ENCODE measurements at regions not wholly inside any gene's neighbourhood (a gene's known extent, or its start where the extent isn't known, plus 50 kb on each side); places are given as distances from the start of the nearest gene placed in this dataset.

DNA sequence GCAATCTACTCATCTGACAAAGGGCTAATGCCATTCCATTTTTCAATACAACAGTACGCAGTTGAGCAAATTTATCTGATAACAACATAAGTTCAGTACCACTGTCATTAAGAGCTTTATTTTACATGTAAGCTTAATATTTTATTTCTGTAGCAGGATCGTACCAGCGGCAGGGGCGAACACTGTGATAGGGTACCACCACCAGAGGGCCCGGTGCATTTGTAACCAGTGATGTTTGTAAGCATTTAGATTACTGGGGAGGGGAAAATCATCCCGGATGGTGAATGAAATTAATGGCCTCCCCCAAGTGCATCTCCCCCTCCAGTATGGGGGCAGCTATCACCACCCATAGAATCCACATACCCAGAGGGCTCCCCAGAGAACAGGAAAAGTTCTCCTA, 179.0 kb downstream of the ADGRA3 start:
- H3K27ac Mint-ChIP-seq = no peak overlapping the region
- peaks cover 0 to 2% of the 10 kb centered on the region in 2 donors for H3K36me3 Mint-ChIP-seq (ENCODE audit: insufficient read depth in 2 of 2)
- no peak overlapping the region for H3K4me3 Mint-ChIP-seq
- no peaks in the 10 kb centered on the region for H3K4me1 Mint-ChIP-seq (ENCODE audit: low read depth)
- peaks cover 1 to 2% of the 10 kb centered on the region in 2 donors for H3K9me3 Mint-ChIP-seq
- ATAC-seq (replicated peaks in 1 of 2) = no peak
- DNase-seq = no peak
- no peaks in the 10 kb centered on the region for H3K27me3 Mint-ChIP-seq (ENCODE audit: low read depth)

DNA sequence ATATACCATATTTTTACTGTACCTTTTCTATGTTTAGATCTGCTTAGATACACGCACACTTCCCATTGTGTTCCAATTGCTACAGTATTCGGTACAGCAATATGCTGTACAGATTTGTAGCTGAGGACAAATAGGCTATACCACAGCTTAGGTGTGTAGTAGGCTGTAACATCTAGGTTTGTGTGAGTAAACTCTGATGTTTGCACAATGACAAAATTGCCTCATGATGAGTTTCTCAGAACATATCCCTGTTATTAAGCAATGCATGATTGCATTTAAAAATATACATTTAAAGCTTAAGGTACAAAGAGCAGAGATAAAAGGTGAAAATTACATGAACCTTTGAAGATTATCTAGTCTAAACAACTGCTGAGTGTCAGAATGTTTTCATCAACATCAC, 181.7 kb downstream of the ADGRA3 start:
- no peaks in the 10 kb centered on the region for H3K4me1 Mint-ChIP-seq (ENCODE audit: low read depth)
- H3K4me3 Mint-ChIP-seq = no peak overlapping the region
- ATAC-seq (replicated peaks in 1 of 2) (no peak), DNase-seq (no peak)
- no peaks in the 10 kb centered on the region for H3K36me3 Mint-ChIP-seq (ENCODE audit: insufficient read depth in 2 of 2)
- H3K27me3 Mint-ChIP-seq (ENCODE audit: low read depth) = no peaks in the 10 kb centered on the region
- H3K9me3 Mint-ChIP-seq = peaks cover 1 to 2% of the 10 kb centered on the region in 2 donors
- H3K27ac Mint-ChIP-seq = no peak overlapping the region

DNA sequence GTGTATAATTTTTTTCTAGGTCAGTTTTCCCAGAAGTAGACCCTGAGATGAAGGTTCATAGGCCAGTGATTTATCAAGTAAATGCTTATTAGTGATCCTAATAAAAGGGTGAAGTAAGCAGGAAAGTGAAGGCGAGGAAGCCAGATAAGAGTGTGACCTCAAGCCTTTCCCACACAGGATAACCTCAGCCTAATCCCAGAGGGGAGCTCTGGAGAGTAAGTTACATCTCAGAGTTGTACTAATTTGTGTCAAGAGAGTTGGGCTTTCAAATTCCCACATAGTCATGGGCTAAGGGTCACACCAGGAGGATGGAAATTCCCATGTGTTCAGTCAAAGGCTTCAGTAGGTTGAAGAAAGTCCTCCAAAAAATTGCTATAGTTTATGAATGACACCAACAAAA, 191.4 kb downstream of the ADGRA3 start:
- Mint-ChIP-seq H3K9me3 (peaks cover 0 to 3% of the 10 kb centered on the region in 2 donors), H3K36me3 (ENCODE audit: insufficient read depth in 2 of 2) (no peaks in the 10 kb centered on the region), H3K4me1 (ENCODE audit: low read depth) (no peaks in the 10 kb centered on the region), H3K27ac (no peak overlapping the region), H3K4me3 (no peak overlapping the region), H3K27me3 (ENCODE audit: low read depth) (peaks cover 7% of the 10 kb centered on the region)
- ATAC-seq (replicated peaks in 1 of 2) (no peak), DNase-seq (no peak)

GRCh38 chr4:22323691-22324090, 192.2 kb downstream of the ADGRA3 start:
- Mint-ChIP-seq H3K36me3 (ENCODE audit: insufficient read depth in 2 of 2) (no peaks in the 10 kb centered on the region), H3K4me1 (ENCODE audit: low read depth) (no peaks in the 10 kb centered on the region), H3K4me3 (no peak overlapping the region), H3K9me3 (peaks cover 0 to 3% of the 10 kb centered on the region in 2 donors), H3K27me3 (ENCODE audit: low read depth) (peaks cover 7% of the 10 kb centered on the region), H3K27ac (no peak overlapping the region)
- ATAC-seq (replicated peaks in 1 of 2) (no peak), DNase-seq (no peak)

DNA sequence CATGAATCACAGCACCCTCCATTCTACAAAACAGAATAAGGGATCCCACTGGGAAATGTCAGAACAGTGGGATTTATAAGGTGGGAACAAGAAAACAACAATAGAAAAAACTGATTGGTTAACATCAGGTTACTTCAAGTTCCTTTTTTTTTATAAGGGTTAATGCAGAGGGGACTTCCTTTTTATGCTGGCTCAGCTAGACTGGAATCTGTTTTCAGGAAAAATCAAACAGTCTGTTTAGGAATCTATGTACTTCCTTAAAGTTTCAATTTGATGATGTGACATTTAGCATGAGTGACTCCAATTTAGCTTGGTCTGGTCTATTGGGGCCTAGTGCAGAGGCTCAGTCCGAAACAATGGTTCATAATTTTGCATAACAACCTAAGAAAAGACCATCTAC, 192.9 kb downstream of the ADGRA3 start:
- H3K27ac Mint-ChIP-seq = no peak overlapping the region
- H3K27me3 Mint-ChIP-seq (ENCODE audit: low read depth) = peaks cover 7% of the 10 kb centered on the region
- no peak for ATAC-seq (replicated peaks in 1 of 2)
- H3K9me3 Mint-ChIP-seq = peaks cover 0 to 3% of the 10 kb centered on the region in 2 donors
- H3K4me1 Mint-ChIP-seq (ENCODE audit: low read depth) = no peaks in the 10 kb centered on the region
- no peaks in the 10 kb centered on the region for H3K36me3 Mint-ChIP-seq (ENCODE audit: insufficient read depth in 2 of 2)
- no peak for DNase-seq
- H3K4me3 Mint-ChIP-seq = no peak overlapping the region

DNA sequence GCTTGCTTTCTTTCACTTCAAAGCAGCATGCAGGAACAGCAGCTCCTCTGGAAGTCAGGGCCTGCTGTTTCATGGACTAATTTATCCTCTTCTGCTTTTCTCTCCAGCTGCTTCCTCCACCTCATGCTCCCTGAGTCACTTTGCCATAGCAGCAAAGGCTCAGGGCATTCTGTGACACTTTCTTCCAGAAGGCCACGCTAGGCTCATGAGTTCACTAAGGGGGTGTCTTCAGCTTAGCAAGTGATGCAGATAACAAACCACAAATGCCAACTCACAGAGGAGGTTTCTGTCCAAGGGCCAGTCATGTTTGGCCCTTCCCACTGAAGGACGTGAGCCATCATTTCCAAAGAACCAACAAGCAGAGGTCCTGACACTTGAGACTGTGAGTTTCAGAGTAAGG, 200.2 kb downstream of the ADGRA3 start:
- no peak overlapping the region for H3K4me3 Mint-ChIP-seq
- no peak overlapping the region for H3K27ac Mint-ChIP-seq
- DNase-seq (no peak), ATAC-seq (replicated peaks in 1 of 2) (no peak)
- no peaks in the 10 kb centered on the region for H3K27me3 Mint-ChIP-seq (ENCODE audit: low read depth)
- H3K9me3 Mint-ChIP-seq = peaks cover 0 to 2% of the 10 kb centered on the region in 2 donors
- H3K36me3 Mint-ChIP-seq (ENCODE audit: insufficient read depth in 2 of 2) = peaks cover 0 to 2% of the 10 kb centered on the region in 2 donors
- H3K4me1 Mint-ChIP-seq (ENCODE audit: low read depth) = no peaks in the 10 kb centered on the region

DNA sequence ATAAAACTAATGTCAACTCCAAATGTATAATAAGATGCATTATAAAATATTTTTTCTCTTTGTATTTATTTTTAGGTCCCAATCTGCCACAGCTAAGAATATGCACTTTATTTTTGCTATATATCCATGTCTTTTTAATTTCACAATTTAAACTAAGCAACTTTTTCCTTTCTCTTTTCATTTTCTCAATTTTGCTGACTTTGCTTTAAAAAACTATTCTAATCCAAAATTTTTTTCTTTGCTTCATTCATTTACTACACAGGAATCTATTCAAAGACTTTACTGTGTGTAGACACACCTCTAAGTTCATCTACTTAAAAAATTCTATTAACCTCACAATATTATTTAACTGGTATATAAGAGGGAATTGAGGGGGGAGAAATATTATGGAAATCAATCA, 201.9 kb downstream of the ADGRA3 start:
- no peaks in the 10 kb centered on the region for H3K4me1 Mint-ChIP-seq (ENCODE audit: low read depth)
- H3K4me3 Mint-ChIP-seq = no peak overlapping the region
- H3K27me3 Mint-ChIP-seq (ENCODE audit: low read depth) = no peaks in the 10 kb centered on the region
- H3K27ac Mint-ChIP-seq = no peak overlapping the region
- H3K9me3 Mint-ChIP-seq = peaks cover 0 to 2% of the 10 kb centered on the region in 2 donors
- DNase-seq (no peak), ATAC-seq (replicated peaks in 1 of 2) (no peak)
- H3K36me3 Mint-ChIP-seq (ENCODE audit: insufficient read depth in 2 of 2) = peaks cover 0 to 2% of the 10 kb centered on the region in 2 donors

DNA sequence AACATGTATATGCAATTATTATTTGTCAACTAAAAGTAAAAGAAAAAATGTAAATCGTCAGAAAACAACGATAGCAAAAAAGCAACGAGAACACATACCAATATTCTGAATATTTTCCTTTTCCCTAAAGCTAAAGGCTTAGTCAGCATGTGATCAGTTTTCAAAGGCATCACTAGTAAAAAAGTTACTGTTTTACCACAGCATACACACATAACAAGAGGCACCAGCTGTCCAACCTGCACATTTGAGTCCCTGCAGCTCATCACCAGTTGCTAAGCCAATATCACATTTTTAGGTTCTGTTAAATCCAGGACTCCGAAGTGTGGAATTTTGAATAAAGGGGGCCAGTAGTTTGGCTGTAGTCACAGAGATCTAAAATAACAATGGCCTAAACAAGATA, 203.8 kb downstream of the ADGRA3 start:
- no peak for DNase-seq
- H3K9me3 Mint-ChIP-seq = peaks cover 0 to 2% of the 10 kb centered on the region in 2 donors
- no peaks in the 10 kb centered on the region for H3K36me3 Mint-ChIP-seq (ENCODE audit: insufficient read depth in 2 of 2)
- no peak overlapping the region for H3K4me3 Mint-ChIP-seq
- no peaks in the 10 kb centered on the region for H3K27me3 Mint-ChIP-seq (ENCODE audit: low read depth)
- no peak overlapping the region for H3K27ac Mint-ChIP-seq
- no peak for ATAC-seq (replicated peaks in 1 of 2)
- no peaks in the 10 kb centered on the region for H3K4me1 Mint-ChIP-seq (ENCODE audit: low read depth)

DNA sequence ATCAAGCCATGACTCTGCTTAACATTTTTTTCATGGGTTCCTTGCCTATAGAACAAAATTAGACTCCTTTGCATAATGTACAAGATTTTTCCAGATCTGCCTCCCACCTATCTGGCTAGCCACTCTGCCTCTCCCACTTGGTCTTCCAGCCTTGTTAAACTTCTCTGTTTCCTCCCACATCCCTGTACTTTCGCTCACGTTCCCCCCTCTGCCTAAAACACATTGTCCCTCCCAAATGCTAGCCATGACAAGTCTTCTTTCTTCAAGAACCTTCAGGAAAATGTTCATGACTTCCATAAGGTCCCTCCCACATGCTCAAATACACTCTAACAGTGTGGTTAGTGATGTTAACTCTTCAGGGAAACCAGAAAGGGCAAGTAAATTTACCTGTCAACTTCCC, 214.6 kb downstream of the ADGRA3 start:
- Mint-ChIP-seq H3K4me3 (no peak overlapping the region), H3K27ac (no peak overlapping the region), H3K27me3 (ENCODE audit: low read depth) (no peaks in the 10 kb centered on the region), H3K4me1 (ENCODE audit: low read depth) (no peaks in the 10 kb centered on the region), H3K36me3 (ENCODE audit: insufficient read depth in 2 of 2) (peaks cover 5% of the 10 kb centered on the region in 2 donors), H3K9me3 (peaks cover 9 to 18% of the 10 kb centered on the region in 2 donors)
- DNase-seq = no peak
- ATAC-seq (replicated peaks in 1 of 2) = no peak

DNA sequence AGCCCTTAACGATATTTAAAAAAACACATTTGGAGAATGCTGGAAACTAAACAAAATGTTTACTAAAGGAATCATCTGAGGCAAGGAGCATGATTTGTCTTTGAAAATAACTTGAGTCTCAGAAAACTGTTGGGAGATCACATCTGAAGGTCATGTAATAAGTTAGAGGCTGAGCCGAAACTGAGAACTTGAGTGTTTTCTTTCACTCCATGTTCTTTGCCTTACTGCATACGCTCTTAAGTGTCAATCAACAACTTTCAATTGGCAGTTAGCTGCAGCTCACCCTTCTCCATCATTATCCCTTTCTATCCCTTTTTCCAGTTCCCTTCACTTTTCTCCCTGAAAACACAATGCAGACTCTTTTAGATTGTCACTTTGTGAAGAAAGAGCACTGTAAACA, 216.2 kb downstream of the ADGRA3 start:
- Mint-ChIP-seq H3K4me1 (ENCODE audit: low read depth) (no peaks in the 10 kb centered on the region), H3K9me3 (peaks cover 7 to 18% of the 10 kb centered on the region in 2 donors), H3K27me3 (ENCODE audit: low read depth) (no peaks in the 10 kb centered on the region), H3K36me3 (ENCODE audit: insufficient read depth in 2 of 2) (peaks cover 2 to 5% of the 10 kb centered on the region in 2 donors), H3K4me3 (no peak overlapping the region), H3K27ac (no peak overlapping the region)
- ATAC-seq (replicated peaks in 1 of 2) = no peak
- DNase-seq = no peak

GRCh38 chr4:22287631-22288030, 228.2 kb downstream of the ADGRA3 start:
- peaks cover 13% of the 10 kb centered on the region for H3K27me3 Mint-ChIP-seq (ENCODE audit: low read depth)
- no peak overlapping the region for H3K4me3 Mint-ChIP-seq
- H3K4me1 Mint-ChIP-seq (ENCODE audit: low read depth) = no peaks in the 10 kb centered on the region
- ATAC-seq (replicated peaks in 1 of 2) (no peak), DNase-seq (no peak)
- peaks cover 7 to 11% of the 10 kb centered on the region in 2 donors for H3K9me3 Mint-ChIP-seq
- H3K27ac Mint-ChIP-seq = no peak overlapping the region
- H3K36me3 Mint-ChIP-seq (ENCODE audit: insufficient read depth in 2 of 2) = peaks cover 0 to 4% of the 10 kb centered on the region in 2 donors

DNA sequence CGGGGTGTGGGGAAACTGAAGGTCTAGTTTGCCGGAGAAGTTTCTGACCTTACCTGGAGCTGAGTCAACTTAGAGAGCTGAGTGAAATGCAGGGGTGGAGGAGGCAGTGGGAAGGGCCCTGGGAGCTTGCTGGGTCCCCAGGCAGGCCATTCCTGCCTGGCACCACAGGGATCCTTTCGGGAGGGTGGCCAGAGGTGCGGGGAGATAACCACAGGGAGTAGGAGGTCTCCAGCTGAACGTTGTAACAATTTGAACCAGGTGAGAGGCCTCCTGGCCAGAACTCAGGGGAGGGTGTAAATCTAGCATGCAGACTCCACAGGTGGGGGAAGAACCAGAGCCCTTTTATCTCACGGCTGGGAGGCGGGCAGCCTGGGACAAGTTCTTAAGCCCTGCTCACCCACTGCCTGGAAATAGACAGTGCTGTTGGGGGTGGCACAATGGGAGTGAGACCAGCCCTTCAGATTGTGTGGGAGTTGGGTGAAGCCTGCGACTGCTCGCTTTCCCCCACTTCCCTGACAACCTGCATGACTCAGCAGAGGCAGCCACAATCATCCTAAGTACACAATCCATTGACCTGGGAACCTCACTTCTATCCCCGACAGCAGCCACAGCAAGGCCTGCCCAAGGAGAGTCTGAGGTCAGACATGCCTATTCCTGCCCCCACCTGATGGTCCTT, 247.4 kb downstream of the ADGRA3 start:
- no peaks in the 10 kb centered on the region for H3K27me3 Mint-ChIP-seq (ENCODE audit: low read depth)
- H3K36me3 Mint-ChIP-seq (ENCODE audit: insufficient read depth in 2 of 2) = peaks cover 0 to 3% of the 10 kb centered on the region in 2 donors
- no peak overlapping the region for H3K4me3 Mint-ChIP-seq
- no peaks in the 10 kb centered on the region for H3K4me1 Mint-ChIP-seq (ENCODE audit: low read depth)
- DNase-seq = no peak
- H3K27ac Mint-ChIP-seq = no peak overlapping the region
- H3K9me3 Mint-ChIP-seq = peaks cover 6 to 9% of the 10 kb centered on the region in 2 donors
- no peak for ATAC-seq (replicated peaks in 1 of 2)

GRCh38 chr4:22264261-22264660, 251.6 kb downstream of the ADGRA3 start:
- Mint-ChIP-seq H3K27me3 (ENCODE audit: low read depth) (no peaks in the 10 kb centered on the region), H3K4me1 (ENCODE audit: low read depth) (no peaks in the 10 kb centered on the region), H3K4me3 (no peak overlapping the region)

DNA sequence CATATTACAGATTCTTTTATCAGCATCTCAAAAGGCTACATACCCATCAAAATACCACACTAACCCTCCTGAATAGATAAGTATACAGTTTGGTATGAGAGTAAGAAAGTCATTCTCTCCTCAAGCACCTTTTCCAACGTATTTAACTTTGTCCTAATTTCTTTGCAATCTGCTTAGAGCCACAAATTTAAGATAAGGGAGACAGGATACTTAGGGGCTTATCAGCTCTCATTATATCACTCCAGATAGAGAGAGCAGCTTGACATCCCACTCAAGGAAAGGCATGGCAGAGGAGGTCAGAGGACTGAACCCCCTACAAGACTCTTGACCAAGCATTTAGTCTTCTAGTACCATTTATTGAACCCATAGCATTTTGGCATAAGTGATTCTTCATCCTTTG, 262.4 kb downstream of the ADGRA3 start:
- Mint-ChIP-seq H3K4me1 (ENCODE audit: low read depth) (no peaks in the 10 kb centered on the region), H3K4me3 (no peak overlapping the region), H3K27me3 (ENCODE audit: low read depth) (peaks cover 9% of the 10 kb centered on the region), H3K9me3 (peaks cover 3 to 6% of the 10 kb centered on the region in 2 donors), H3K27ac (no peak overlapping the region), H3K36me3 (ENCODE audit: insufficient read depth in 2 of 2) (no peaks in the 10 kb centered on the region)
- DNase-seq (no peak), ATAC-seq (replicated peaks in 1 of 2) (no peak)

More at GRCh38 chr4:22264261-22264660, 251.6 kb downstream of the ADGRA3 start:
- no peak for ATAC-seq (replicated peaks in 1 of 2)
- peaks cover 0 to 3% of the 10 kb centered on the region in 2 donors for H3K36me3 Mint-ChIP-seq (ENCODE audit: insufficient read depth in 2 of 2)
- H3K27ac Mint-ChIP-seq = no peak overlapping the region
- no peak for DNase-seq
- peaks cover 9 to 10% of the 10 kb centered on the region in 2 donors for H3K9me3 Mint-ChIP-seq

Measured in activated T-cell treated with anti-CD3 and anti-CD28 coated beads, Interleukin-2, amount 50 U/mL, for 72 hours (primary cell).